Esophagus muscularis mucosa (tissue), 4 donors: ENCODE measurements at regions not wholly inside any gene's neighbourhood (a gene's known extent, or its start where the extent isn't known, plus 50 kb on each side); places are given as distances from the start of the nearest gene placed in this dataset.

ENCODE experiments used
- CTCF ChIP-seq, 3 experiments: fragments of 200-600 bp in 2 of 3; fragments of 450-650 bp in 1 of 3; sonication (generic) in 2 of 3; IDR thresholded peaks; one replicate each; pipeline ENCODE4 v1.5.1; 2017 to 2019; ENCODE audit warnings: antibody characterized with exemption in 3 of 3, mild to moderate bottlenecking in 2 of 3, moderate library complexity in 1 of 3
- EP300 ChIP-seq: sonication (generic); formaldehyde crosslinking; IDR thresholded peaks from one replicate; pipeline ENCODE4 v1.6.1; 2017; ENCODE audit warnings: antibody characterized with exemption
- POLR2A ChIP-seq: fragments of 450-650 bp; IDR thresholded peaks from one replicate; pipeline ENCODE4 v1.6.1; 2017; ENCODE audit warnings: antibody characterized with exemption, moderate library complexity, mild to moderate bottlenecking, low read depth

- no peak for TF ChIP-seq POLR2A
- TF ChIP-seq CTCF (IDR thresholded peaks at IDR 0.05), result no peak
- no peak for TF ChIP-seq EP300
Measured at GRCh38 chr4:54872261-54872660, 214.5 kb downstream of the KIT start.
